Small intestine (tissue), 7 donors: ENCODE measurements at regions not wholly inside any gene's neighbourhood (a gene's known extent, or its start where the extent isn't known, plus 50 kb on each side); places are given as distances from the start of the nearest gene placed in this dataset.

ENCODE experiments used
- DNase-seq, 2 donors: peaks; one replicate each; pipeline versions ENCODE4 v3.0.0 to v3.0.0-alpha.2; 2013
- FAIRE-seq: peaks from 2 replicates; lab custom pipeline; 2012; peaks lifted over from hg19 to GRCh38; lab: Jason Lieb, UNC
- H3K27ac ChIP-seq, 3 donors: one replicate each; pipeline ENCODE4 v1.5.1; 2013; ENCODE audit warnings: low read length in 2 of 3, mild to moderate bottlenecking in 2 of 3, control low read depth in 1 of 3, inconsistent platforms in 1 of 3, low read depth in 1 of 3, moderate library complexity in 1 of 3
- H3K27me3 ChIP-seq, 3 donors: one replicate each; pipeline ENCODE4 v1.6.1; 2013; ENCODE audit warnings: low read length in 3 of 3, inconsistent platforms in 1 of 3; ENCODE audit not compliant: control insufficient read depth in 3 of 3, insufficient read depth in 3 of 3
- H3K36me3 ChIP-seq, 3 donors: one replicate each; pipeline ENCODE4 v1.6.1; 2013; ENCODE audit warnings: low read length in 3 of 3, inconsistent platforms in 1 of 3, low read depth in 1 of 3, mild to moderate bottlenecking in 1 of 3, moderate library complexity in 1 of 3; ENCODE audit not compliant: control insufficient read depth in 3 of 3, insufficient read depth in 2 of 3
- H3K4me1 ChIP-seq, 3 donors: one replicate each; pipeline ENCODE4 v1.6.1; 2013; ENCODE audit warnings: low read length in 2 of 3, inconsistent platforms in 1 of 3, low read depth in 1 of 3, mild to moderate bottlenecking in 1 of 3, moderate library complexity in 1 of 3; ENCODE audit not compliant: control insufficient read depth in 3 of 3, insufficient read depth in 2 of 3
- H3K4me3 ChIP-seq, 3 donors: one replicate each; pipeline ENCODE4 v1.5.1; 2013; ENCODE audit warnings: low read length in 3 of 3, control low read depth in 1 of 3, inconsistent platforms in 1 of 3, low read depth in 1 of 3, mild to moderate bottlenecking in 1 of 3, moderate library complexity in 1 of 3
- H3K9me3 ChIP-seq, 2 donors: one replicate each; pipeline ENCODE4 v1.6.1; 2013; ENCODE audit warnings: low read depth in 1 of 2, low read length in 1 of 2; ENCODE audit not compliant: control insufficient read depth in 2 of 2, insufficient read depth in 1 of 2
- WGBS, 3 donors: extraction: QIAGEN DNeasy Blood & Tissue Kit; methylation state at CpG; one replicate each; pipeline ENCODE4 v1.1.7; 2013; 5-methylcytosine and 5-hydroxymethylcytosine counted together
- donor health status: healthy with polysubstance abuse.
- donor health status: control.
- donor health status: control.
- donor health status: Bipolar disorder and iron deficiency.
- donor health status: healthy.

GRCh38 chr12:78321696-78322095 is 491.0 kb downstream of the NAV3 start:
- DNase-seq: no peak
- H3K4me1 ChIP-seq: no peaks in the 10 kb centered on the region
- no peak for FAIRE-seq
- no peak overlapping the region for H3K27ac ChIP-seq
- no peaks in the 10 kb centered on the region for H3K27me3 ChIP-seq
- WGBS, 3 donors: 63 to 89% (median 79%) methylated on average over 2 of the region's 2 CpGs
- H3K9me3 ChIP-seq: no peaks in the 10 kb centered on the region
- no peak overlapping the region for H3K4me3 ChIP-seq
- H3K36me3 ChIP-seq: no peaks in the 10 kb centered on the region

GRCh38 chr12:78323226-78323625 is 492.5 kb downstream of the NAV3 start:
- no peak for FAIRE-seq

GRCh38 chr12:78324234-78324633 is 493.5 kb downstream of the NAV3 start:
- H3K36me3 ChIP-seq: no peaks in the 10 kb centered on the region
- no peak overlapping the region for H3K27ac ChIP-seq
- H3K4me3 ChIP-seq: no peak overlapping the region
- no peaks in the 10 kb centered on the region for H3K9me3 ChIP-seq
- FAIRE-seq (no peak), DNase-seq (no peak)
- 34 to 51% (median 41%) methylated on average over 2 of the region's 2 CpGs for WGBS, 3 donors
- H3K4me1 ChIP-seq: no peaks in the 10 kb centered on the region
- no peaks in the 10 kb centered on the region for H3K27me3 ChIP-seq

More at GRCh38 chr12:78323226-78323625, 492.5 kb downstream of the NAV3 start:
- Histone ChIP-seq H3K4me1 (no peaks in the 10 kb centered on the region), H3K27ac (no peak overlapping the region), H3K36me3 (no peaks in the 10 kb centered on the region), H3K9me3 (no peaks in the 10 kb centered on the region), H3K27me3 (no peaks in the 10 kb centered on the region), H3K4me3 (no peak overlapping the region)
- no peak for DNase-seq

GRCh38 chr12:78328524-78328923 is 497.8 kb downstream of the NAV3 start:
- H3K9me3 ChIP-seq: no peaks in the 10 kb centered on the region
- FAIRE-seq: no peak
- no peaks in the 10 kb centered on the region for H3K4me1 ChIP-seq
- H3K27me3 ChIP-seq: no peaks in the 10 kb centered on the region
- no peak overlapping the region for H3K4me3 ChIP-seq
- DNase-seq: no peak
- H3K27ac ChIP-seq: no peak overlapping the region
- WGBS, 3 donors: 83 to 87% (median 83%) methylated on average over 4 of the region's 4 CpGs
- no peaks in the 10 kb centered on the region for H3K36me3 ChIP-seq

- no peak overlapping the region for H3K27ac ChIP-seq
- H3K27me3 ChIP-seq: no peaks in the 10 kb centered on the region
- H3K9me3 ChIP-seq: no peaks in the 10 kb centered on the region
- DNase-seq (no peak), FAIRE-seq (no peak)
- no peaks in the 10 kb centered on the region for H3K36me3 ChIP-seq
- no peaks in the 10 kb centered on the region for H3K4me1 ChIP-seq
- WGBS, 3 donors: 79 to 80% (median 79%) methylated on average over 1 of the region's 1 CpG
- no peak overlapping the region for H3K4me3 ChIP-seq
Observed at GRCh38 chr12:78330131-78330530, 499.4 kb downstream of the NAV3 start.

- DNase-seq (no peak), FAIRE-seq (no peak)
- 64 to 71% (median 66%) methylated on average over 2 of the region's 2 CpGs for WGBS, 3 donors
- no peaks in the 10 kb centered on the region for H3K4me1 ChIP-seq
- no peak overlapping the region for H3K4me3 ChIP-seq
- H3K36me3 ChIP-seq: no peaks in the 10 kb centered on the region
- H3K27ac ChIP-seq: no peak overlapping the region
- no peaks in the 10 kb centered on the region for H3K27me3 ChIP-seq
- H3K9me3 ChIP-seq: no peaks in the 10 kb centered on the region
Observed at GRCh38 chr12:78331181-78331580, 500.5 kb downstream of the NAV3 start.

GRCh38 chr12:78331753-78332152 is 501.1 kb downstream of the NAV3 start:
- FAIRE-seq: no peak
- no peaks in the 10 kb centered on the region for H3K36me3 ChIP-seq

GRCh38 chr12:78338054-78338785 is 507.5 kb downstream of the NAV3 start:
- H3K4me3 ChIP-seq: no peak overlapping the region
- no peak for DNase-seq
- H3K27ac ChIP-seq: no peak overlapping the region
- no peaks in the 10 kb centered on the region for H3K36me3 ChIP-seq
- 52 to 80% (median 79%) methylated on average over 2 of the region's 2 CpGs for WGBS, 3 donors
- H3K27me3 ChIP-seq: no peaks in the 10 kb centered on the region
- no peaks in the 10 kb centered on the region for H3K9me3 ChIP-seq
- no peaks in the 10 kb centered on the region for H3K4me1 ChIP-seq
- no peak for FAIRE-seq

More at GRCh38 chr12:78331753-78332152, 501.1 kb downstream of the NAV3 start:
- Histone ChIP-seq H3K4me1 (no peaks in the 10 kb centered on the region), H3K27ac (no peak overlapping the region), H3K4me3 (no peak overlapping the region), H3K27me3 (no peaks in the 10 kb centered on the region), H3K9me3 (no peaks in the 10 kb centered on the region)
- DNase-seq: no peak
- 27 to 38% (median 31%) methylated on average over 3 of the region's 3 CpGs for WGBS, 3 donors

GRCh38 chr12:78340406-78340805 is 509.7 kb downstream of the NAV3 start:
- Histone ChIP-seq H3K4me3 (no peak overlapping the region), H3K27me3 (no peaks in the 10 kb centered on the region), H3K9me3 (no peaks in the 10 kb centered on the region), H3K4me1 (no peaks in the 10 kb centered on the region), H3K27ac (no peak overlapping the region), H3K36me3 (no peaks in the 10 kb centered on the region)
- 77 to 81% (median 78%) methylated on average over 4 of the region's 4 CpGs for WGBS, 3 donors
- DNase-seq: no peak
- FAIRE-seq: no peak
